Gastroesophageal sphincter (tissue), 4 donors: ENCODE measurements at regions not wholly inside any gene's neighbourhood (a gene's known extent, or its start where the extent isn't known, plus 50 kb on each side); places are given as distances from the start of the nearest gene placed in this dataset.

Experiments
- ATAC-seq: fragments of 150-250 bp; one replicate; pipeline ENCODE4 v1.9.1; 2016; ENCODE audit warnings: mild to moderate bottlenecking, moderate library complexity
- H3K27ac ChIP-seq, 4 donors: fragments of 200-600 bp; sonication (generic) in 3 of 4; 1 replicate in 3 of 4; 2 replicates in 1 of 4; pipeline ENCODE4 v1.5.1; 2016 to 2019
- H3K27me3 ChIP-seq: fragments of 200-600 bp; sonication (generic); one replicate; pipeline ENCODE4 v1.5.1; 2019
- H3K36me3 ChIP-seq, 2 donors: fragments of 200-600 bp; sonication (generic); one replicate each; pipeline ENCODE4 v1.5.1; 2019; ENCODE audit warnings: control low read depth in 1 of 2
- H3K4me1 ChIP-seq, 3 donors: fragments of 200-600 bp; sonication (generic); 1 replicate in 2 of 3; 2 replicates in 1 of 3; pipeline ENCODE4 v1.5.1; 2016 to 2019; ENCODE audit warnings: control low read depth in 2 of 3
- H3K4me3 ChIP-seq, 2 donors: fragments of 200-600 bp; sonication (generic); one replicate each; pipeline ENCODE4 v1.5.1; 2019; ENCODE audit warnings: mild to moderate bottlenecking in 1 of 2, moderate library complexity in 1 of 2
- H3K9me3 ChIP-seq, 3 donors: fragments of 200-600 bp; sonication (generic); one replicate each; pipeline ENCODE4 v1.5.1; 2017 to 2019; ENCODE audit warnings: control low read depth in 2 of 3
- EP300 ChIP-seq: sonication (generic); formaldehyde crosslinking; IDR thresholded peaks from one replicate; pipeline ENCODE4 v1.6.1; 2017; ENCODE audit warnings: antibody characterized with exemption, mild to moderate bottlenecking
- POLR2A ChIP-seq, 2 donors: fragments of 450-650 bp; IDR thresholded peaks; one replicate each; pipeline ENCODE4 v1.6.1; 2017; ENCODE audit warnings: antibody characterized with exemption in 2 of 2, mild to moderate bottlenecking in 2 of 2, moderate library complexity in 1 of 2
- POLR2AphosphoS5 ChIP-seq: sonication (generic); formaldehyde crosslinking; IDR thresholded peaks from one replicate; pipeline ENCODE4 v1.6.1; 2017; ENCODE audit warnings: antibody characterized with exemption
- WGBS, 2 donors: methylation state at CpG; one replicate each; pipeline ENCODE4 v1.1.5; 2018; ENCODE audit warnings: low coverage in 1 of 2; 5-methylcytosine and 5-hydroxymethylcytosine counted together
- TF ChIP-seq, protein P1 (sequence below), 4 experiments: fragments of 200-600 bp in 2 of 4; fragments of 450-650 bp in 2 of 4; sonication (generic) in 1 of 4; IDR thresholded peaks; one replicate each; pipeline ENCODE4 v1.5.1; 2017 to 2019; ENCODE audit warnings: antibody characterized with exemption in 4 of 4, mild to moderate bottlenecking in 2 of 4, moderate library complexity in 2 of 4

DNA sequence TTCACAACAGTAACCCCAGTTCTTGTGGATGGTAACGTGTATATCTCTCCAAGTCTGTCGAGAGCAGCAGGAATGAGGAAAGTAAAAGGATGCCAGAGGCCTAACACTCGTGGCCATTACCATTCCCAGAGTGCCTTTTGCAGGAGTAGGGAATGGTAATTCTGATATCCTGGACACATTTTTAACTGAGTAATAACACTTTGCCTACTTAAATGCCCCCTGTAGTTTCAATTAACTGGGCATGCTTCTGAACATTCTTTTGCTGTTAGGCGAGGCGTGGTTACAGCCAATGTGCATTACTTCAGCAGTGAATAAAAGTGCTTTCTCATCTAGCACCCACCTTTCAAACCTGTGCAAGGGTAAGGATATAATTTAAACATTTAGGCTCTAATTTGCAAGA, 258.5 kb upstream of the ADGRL2 start:
- no peaks in the 10 kb centered on the region for H3K4me1 ChIP-seq
- no peak overlapping the region for H3K4me3 ChIP-seq
- no peak overlapping the region for H3K27ac ChIP-seq
- H3K27me3 ChIP-seq: no peaks in the 10 kb centered on the region
- H3K9me3 ChIP-seq: no peaks in the 10 kb centered on the region
- 75 to 93% methylated on average over 3 to 5 of the region's 5 CpGs for WGBS, 2 donors
- no peaks in the 10 kb centered on the region for H3K36me3 ChIP-seq
- TF ChIP-seq, protein P1, sequence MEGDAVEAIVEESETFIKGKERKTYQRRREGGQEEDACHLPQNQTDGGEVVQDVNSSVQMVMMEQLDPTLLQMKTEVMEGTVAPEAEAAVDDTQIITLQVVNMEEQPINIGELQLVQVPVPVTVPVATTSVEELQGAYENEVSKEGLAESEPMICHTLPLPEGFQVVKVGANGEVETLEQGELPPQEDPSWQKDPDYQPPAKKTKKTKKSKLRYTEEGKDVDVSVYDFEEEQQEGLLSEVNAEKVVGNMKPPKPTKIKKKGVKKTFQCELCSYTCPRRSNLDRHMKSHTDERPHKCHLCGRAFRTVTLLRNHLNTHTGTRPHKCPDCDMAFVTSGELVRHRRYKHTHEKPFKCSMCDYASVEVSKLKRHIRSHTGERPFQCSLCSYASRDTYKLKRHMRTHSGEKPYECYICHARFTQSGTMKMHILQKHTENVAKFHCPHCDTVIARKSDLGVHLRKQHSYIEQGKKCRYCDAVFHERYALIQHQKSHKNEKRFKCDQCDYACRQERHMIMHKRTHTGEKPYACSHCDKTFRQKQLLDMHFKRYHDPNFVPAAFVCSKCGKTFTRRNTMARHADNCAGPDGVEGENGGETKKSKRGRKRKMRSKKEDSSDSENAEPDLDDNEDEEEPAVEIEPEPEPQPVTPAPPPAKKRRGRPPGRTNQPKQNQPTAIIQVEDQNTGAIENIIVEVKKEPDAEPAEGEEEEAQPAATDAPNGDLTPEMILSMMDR (IDR thresholded peaks at IDR 0.05): no peak
- no peak for TF ChIP-seq EP300
- TF ChIP-seq POLR2A (IDR thresholded peaks at IDR 0.05): no peak
- TF ChIP-seq POLR2AphosphoS5: no peak
- no peak for ATAC-seq

DNA sequence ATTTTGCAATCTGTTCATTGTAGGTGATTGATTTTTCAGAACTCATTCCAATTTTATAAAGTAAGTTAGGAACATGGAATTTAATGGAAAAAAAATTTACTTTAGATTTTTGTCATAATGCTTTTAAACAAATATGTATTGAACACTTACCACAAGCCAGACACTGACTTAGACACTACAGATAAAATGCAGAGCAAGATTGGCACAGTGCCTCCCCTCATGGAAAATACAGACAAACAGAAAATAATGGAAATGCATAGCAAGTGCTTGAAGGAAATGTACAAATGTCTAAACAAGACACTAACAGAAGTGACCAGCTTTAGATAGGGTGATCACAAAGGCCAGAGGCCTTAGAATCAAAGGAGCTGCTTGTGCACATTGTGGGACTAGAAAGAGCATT, 260.5 kb upstream of the ADGRL2 start:
- Histone ChIP-seq H3K4me3 (no peak overlapping the region), H3K27ac (no peak overlapping the region), H3K4me1 (peaks cover 0 to 6% (median 0%) of the 10 kb centered on the region in 3 donors), H3K36me3 (no peaks in the 10 kb centered on the region), H3K9me3 (no peaks in the 10 kb centered on the region), H3K27me3 (no peaks in the 10 kb centered on the region)
- no peak for ATAC-seq
- TF ChIP-seq EP300 (no peak), POLR2A (IDR thresholded peaks at IDR 0.05) (no peak), POLR2AphosphoS5 (no peak)
- TF ChIP-seq, protein P1 (IDR thresholded peaks at IDR 0.05): no peak

DNA sequence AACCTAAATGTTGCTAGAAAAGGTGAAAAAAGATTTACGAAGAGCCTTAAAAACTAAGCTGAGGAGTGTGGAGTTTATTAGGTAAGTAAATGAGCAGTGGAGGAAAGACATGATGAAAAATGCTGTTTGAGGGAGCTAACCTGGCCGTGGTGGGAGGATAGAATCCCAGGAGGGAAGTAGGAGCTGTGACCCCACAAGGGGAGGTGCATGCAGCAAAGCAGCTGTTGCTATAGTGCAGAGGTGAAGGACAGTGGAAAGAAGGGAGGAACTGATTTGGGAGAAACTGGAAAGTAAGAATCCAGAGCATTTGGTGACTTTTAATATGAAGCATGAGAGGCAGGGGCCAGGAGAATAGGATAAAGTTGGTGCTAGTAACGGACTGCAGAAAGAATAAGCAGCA, 271.7 kb upstream of the ADGRL2 start:
- no peak for ATAC-seq
- H3K4me1 ChIP-seq: no peaks in the 10 kb centered on the region
- H3K9me3 ChIP-seq: no peaks in the 10 kb centered on the region
- TF ChIP-seq, protein P1 (IDR thresholded peaks at IDR 0.05): no peak
- no peak for TF ChIP-seq EP300
- no peak for TF ChIP-seq POLR2A (IDR thresholded peaks at IDR 0.05)
- TF ChIP-seq POLR2AphosphoS5: no peak
- no peak overlapping the region for H3K27ac ChIP-seq
- 59 to 85% methylated on average over 2 to 3 of the region's 3 CpGs for WGBS, 2 donors
- H3K27me3 ChIP-seq: no peaks in the 10 kb centered on the region
- no peak overlapping the region for H3K4me3 ChIP-seq
- no peaks in the 10 kb centered on the region for H3K36me3 ChIP-seq

DNA sequence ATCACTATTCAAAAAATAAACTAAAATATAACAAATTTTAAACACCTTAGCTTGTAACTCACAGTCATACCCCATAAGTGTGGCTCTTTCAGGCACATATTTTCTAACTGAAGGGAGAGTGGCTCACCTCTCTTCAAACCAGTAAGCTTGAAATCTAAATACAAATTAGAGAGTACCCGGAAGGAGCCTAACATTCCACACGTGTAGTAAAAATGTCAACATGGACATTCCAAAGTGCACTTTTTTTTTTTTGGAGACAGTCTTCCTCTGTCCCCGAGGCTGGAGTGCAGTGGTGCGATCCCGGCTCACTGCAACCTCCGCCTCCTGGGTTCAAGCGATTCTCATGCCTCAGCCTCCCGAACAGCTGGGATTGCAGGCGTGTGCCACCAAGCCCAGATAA, 275.6 kb upstream of the ADGRL2 start:
- TF ChIP-seq, protein P1 (IDR thresholded peaks at IDR 0.05): no peak
- TF ChIP-seq POLR2AphosphoS5 (no peak), EP300 (no peak), POLR2A (IDR thresholded peaks at IDR 0.05) (no peak)
- Histone ChIP-seq H3K27me3 (no peaks in the 10 kb centered on the region), H3K4me3 (no peak overlapping the region), H3K4me1 (no peaks in the 10 kb centered on the region), H3K9me3 (no peaks in the 10 kb centered on the region), H3K36me3 (no peaks in the 10 kb centered on the region), H3K27ac (no peak overlapping the region)
- WGBS, 2 donors: 30 to 51% methylated on average over 2 of the region's 9 CpGs
- no peak for ATAC-seq

DNA sequence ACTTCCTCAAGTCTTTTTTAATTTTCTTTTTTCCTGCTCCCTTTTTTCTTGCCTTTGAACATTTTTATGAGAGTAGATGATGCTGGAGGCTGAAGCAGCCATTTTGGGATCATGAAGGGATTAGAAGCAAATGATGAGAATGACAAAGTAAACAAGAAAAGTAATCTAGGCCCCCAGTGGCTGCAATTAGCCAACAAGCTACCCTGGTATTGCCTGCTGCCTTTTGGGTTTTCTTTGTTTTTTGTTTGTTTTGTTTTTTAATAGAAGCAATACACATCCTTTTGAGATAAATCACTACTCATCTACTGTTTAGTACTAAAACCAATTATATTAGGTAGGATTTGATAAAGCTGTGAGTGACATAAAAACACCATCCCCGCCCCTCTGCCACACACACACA, 280.7 kb upstream of the ADGRL2 start:
- 83 to 100% methylated on average over 1 of the region's 1 CpG for WGBS, 2 donors
- H3K4me1 ChIP-seq: no peaks in the 10 kb centered on the region
- TF ChIP-seq EP300: no peak
- no peak for TF ChIP-seq POLR2AphosphoS5
- TF ChIP-seq, protein P1 (IDR thresholded peaks at IDR 0.05): no peak
- TF ChIP-seq POLR2A (IDR thresholded peaks at IDR 0.05): no peak
- no peaks in the 10 kb centered on the region for H3K27me3 ChIP-seq
- no peak overlapping the region for H3K4me3 ChIP-seq
- H3K9me3 ChIP-seq: no peaks in the 10 kb centered on the region
- no peak overlapping the region for H3K27ac ChIP-seq
- ATAC-seq: no peak
- no peaks in the 10 kb centered on the region for H3K36me3 ChIP-seq
